GM23338 (cell line): ENCODE measurements at regions not wholly inside any gene's neighbourhood (a gene's known extent, or its start where the extent isn't known, plus 50 kb on each side); places are given as distances from the start of the nearest gene placed in this dataset.

Source experiments
- CREB1 ChIP-seq: fragments of 250-450 bp; sonication (Bioruptor Pico); IDR thresholded peaks from 2 replicates; pipeline ENCODE4 v1.5.0; 2020; ENCODE audit warnings: low read depth, mild to moderate bottlenecking, moderate library complexity
- CTCF ChIP-seq, 2 experiments: fragments of 200-600 bp in 1 of 2; sonication (generic) in 1 of 2; conservative IDR thresholded peaks; 2 replicates each; pipeline versions ENCODE4 v1.5.1 to v1.6.1; 2016 to 2017; ENCODE audit warnings: antibody characterized with exemption in 2 of 2, low read depth in 2 of 2, mild to moderate bottlenecking in 2 of 2, moderate library complexity in 1 of 2
- ETS1 ChIP-seq: IDR thresholded peaks from 2 replicates; pipeline ENCODE4 v1.6.1; 2016; ENCODE audit warnings: antibody characterized with exemption
- EZH2 ChIP-seq: fragments of 200-600 bp; sonication (generic); IDR thresholded peaks from one replicate; pipeline ENCODE4 v1.8.0; 2017; ENCODE audit warnings: antibody characterized with exemption, mild to moderate bottlenecking, low read depth; ENCODE audit not compliant: unreplicated experiment
- EZH2phosphoT487 ChIP-seq: fragments of 200-600 bp; sonication (generic); IDR thresholded peaks from one replicate; pipeline ENCODE4 v1.8.1; 2018; ENCODE audit warnings: antibody characterized with exemption; ENCODE audit not compliant: unreplicated experiment
- JUNB ChIP-seq: IDR thresholded peaks from one replicate; pipeline ENCODE4 v1.6.1; 2016; ENCODE audit warnings: antibody characterized with exemption; ENCODE audit not compliant: unreplicated experiment
- NANOG ChIP-seq: IDR thresholded peaks from 2 replicates; pipeline ENCODE4 v1.6.1; 2016; ENCODE audit warnings: antibody characterized with exemption, borderline replicate concordance
- POLR2AphosphoS5 ChIP-seq: IDR thresholded peaks from 2 replicates; pipeline ENCODE4 v1.6.1; 2016; ENCODE audit warnings: antibody characterized with exemption, low read depth
- REST ChIP-seq: IDR thresholded peaks from one replicate; pipeline ENCODE4 v1.6.1; 2018; ENCODE audit warnings: antibody characterized with exemption; ENCODE audit not compliant: unreplicated experiment
- STAT1 ChIP-seq: IDR thresholded peaks from one replicate; pipeline ENCODE4 v1.6.1; 2016; ENCODE audit warnings: antibody characterized with exemption; ENCODE audit not compliant: unreplicated experiment
- ZNF331 ChIP-seq: fragments of 250-450 bp; sonication (Bioruptor Pico); IDR thresholded peaks from 2 replicates; pipeline ENCODE4 v1.5.0; 2020; ENCODE audit warnings: low read depth, mild to moderate bottlenecking, moderate library complexity

GRCh38 chr10:78383378-78384048 lies 349.9 kb downstream of the RPS24 start:
- no peak for TF ChIP-seq CTCF (conservative IDR thresholded peaks at IDR 0.05; ENCODE audit: low read depth in 2 of 2)
- TF ChIP-seq ETS1 = no peak
- TF ChIP-seq CREB1 = no peak
- no peak for TF ChIP-seq EZH2phosphoT487
- TF ChIP-seq REST = no peak
- TF ChIP-seq POLR2AphosphoS5 = no peak
- no peak for TF ChIP-seq EZH2
- TF ChIP-seq STAT1 = no peak
- TF ChIP-seq NANOG = no peak
- no peak for TF ChIP-seq ZNF331 (CRISPR knock-in tag)
- TF ChIP-seq JUNB = no peak
